Ishikawa (cell line): ENCODE measurements at regions not wholly inside any gene's neighbourhood (a gene's known extent, or its start where the extent isn't known, plus 50 kb on each side); places are given as distances from the start of the nearest gene placed in this dataset.

ENCODE experiments used
- CEBPB ChIP-seq: IDR thresholded peaks from 2 replicates; pipeline ENCODE4 v1.6.1; 2012
- CREB1 ChIP-seq: IDR thresholded peaks from 2 replicates; pipeline ENCODE4 v1.6.1; 2012; ENCODE audit warnings: low read depth
- EGR1 ChIP-seq: IDR thresholded peaks from 2 replicates; pipeline ENCODE4 v1.6.1; 2012
- EP300 ChIP-seq: IDR thresholded peaks from 2 replicates; pipeline ENCODE4 v1.6.1; 2012; ENCODE audit warnings: borderline replicate concordance
- FOXM1 ChIP-seq: IDR thresholded peaks from 2 replicates; pipeline ENCODE4 v1.6.1; 2012; ENCODE audit warnings: low read depth, borderline replicate concordance
- MAX ChIP-seq: IDR thresholded peaks from 2 replicates; pipeline ENCODE4 v1.6.1; 2012
- NFIC ChIP-seq: IDR thresholded peaks from 2 replicates; pipeline ENCODE4 v1.6.1; 2012
- RAD21 ChIP-seq: IDR thresholded peaks from 2 replicates; pipeline ENCODE4 v1.6.1; 2012; ENCODE audit warnings: low read depth
- REST ChIP-seq: IDR thresholded peaks from 2 replicates; pipeline ENCODE4 v1.6.1; 2012; ENCODE audit warnings: low read depth, mild to moderate bottlenecking
- TAF1 ChIP-seq: IDR thresholded peaks from 2 replicates; pipeline ENCODE4 v1.6.1; 2012; ENCODE audit warnings: low read depth, mild to moderate bottlenecking
- TCF12 ChIP-seq: IDR thresholded peaks from 2 replicates; pipeline ENCODE4 v1.6.1; 2012; ENCODE audit warnings: low read depth
- TEAD4 ChIP-seq: IDR thresholded peaks from 2 replicates; pipeline ENCODE4 v1.6.1; 2012
- USF1 ChIP-seq: IDR thresholded peaks from 2 replicates; pipeline ENCODE4 v1.6.1; 2012
- YY1 ChIP-seq: IDR thresholded peaks from 2 replicates; pipeline ENCODE4 v1.6.1; 2012; ENCODE audit warnings: low read depth
- ZBTB7A ChIP-seq: IDR thresholded peaks from 2 replicates; pipeline ENCODE4 v1.6.1; 2012; ENCODE audit warnings: low read depth

- TF ChIP-seq ZBTB7A: no peak
- TF ChIP-seq NFIC: no peak
- no peak for TF ChIP-seq REST
- no peak for TF ChIP-seq TCF12
- TF ChIP-seq TAF1: no peak
- TF ChIP-seq USF1: no peak
- no peak for TF ChIP-seq RAD21
- TF ChIP-seq TEAD4: no peak
- no peak for TF ChIP-seq CREB1
- no peak for TF ChIP-seq CEBPB
- TF ChIP-seq EGR1: no peak
- TF ChIP-seq FOXM1: no peak
- TF ChIP-seq YY1: no peak
- TF ChIP-seq MAX: no peak
- TF ChIP-seq EP300: no peak
Observed at GRCh38 chr12:61385771-61386170, 874.4 kb upstream of the USP15 start.

GRCh38 chr12:61397668-61398067 is 862.5 kb upstream of the USP15 start:
- no peak for TF ChIP-seq TAF1
- no peak for TF ChIP-seq EP300
- no peak for TF ChIP-seq ZBTB7A
- TF ChIP-seq TEAD4: no peak

- TF ChIP-seq TCF12: no peak
- TF ChIP-seq EP300: no peak
- no peak for TF ChIP-seq TAF1
- no peak for TF ChIP-seq RAD21
- no peak for TF ChIP-seq CEBPB
- TF ChIP-seq FOXM1: no peak
- TF ChIP-seq NFIC: no peak
- no peak for TF ChIP-seq YY1
- TF ChIP-seq CREB1: no peak
- TF ChIP-seq TEAD4: no peak
- no peak for TF ChIP-seq USF1
- no peak for TF ChIP-seq EGR1
- TF ChIP-seq REST: no peak
- no peak for TF ChIP-seq ZBTB7A
Observed at GRCh38 chr12:61412201-61412600, 848.0 kb upstream of the USP15 start.

- TF ChIP-seq NFIC (0 out of 2 replicates have a peak, but pooled peaks have one; percentile 11), REST (no peak), TCF12 (no peak), RAD21 (no peak), ZBTB7A (no peak)
Observed at GRCh38 chr12:61414470-61414869, 845.7 kb upstream of the USP15 start.

- no peak for TF ChIP-seq USF1
- no peak for TF ChIP-seq REST
- TF ChIP-seq ZBTB7A: no peak
- no peak for TF ChIP-seq TAF1
Observed at GRCh38 chr12:61422786-61423185, 837.4 kb upstream of the USP15 start.
